GM23338 (cell line): ENCODE measurements at regions not wholly inside any gene's neighbourhood (a gene's known extent, or its start where the extent isn't known, plus 50 kb on each side); places are given as distances from the start of the nearest gene placed in this dataset.

Experiments
- ATAC-seq: fragments of 200-7000 bp; cut with Tn5 transposase; 3 replicates; pipeline ENCODE4 v1.9.1; 2020
- DNase-seq: peaks from one replicate; pipeline ENCODE4 v3.0.0-alpha.2; 2015; ENCODE audit warnings: low spot score
- H2AFZ ChIP-seq: fragments of 200-600 bp; sonication (generic); 2 replicates; pipeline ENCODE4 v1.8.0; 2016; ENCODE audit warnings: antibody characterized with exemption, mild to moderate bottlenecking, moderate library complexity
- H3F3A ChIP-seq: fragments of 200-600 bp; sonication (generic); replicated peaks from 2 replicates; pipeline ENCODE4 v1.8.0; 2017; ENCODE audit warnings: antibody characterized with exemption, mixed run types, low read depth
- H3K27ac ChIP-seq: fragments of 200-600 bp; sonication (generic); 2 replicates; pipeline ENCODE4 v1.6.1; 2016; ENCODE audit warnings: low read depth
- H3K27me3 ChIP-seq: fragments of 200-600 bp; sonication (generic); 2 replicates; pipeline ENCODE4 v1.8.0; 2016; ENCODE audit warnings: mild to moderate bottlenecking, mixed run types, moderate library complexity; ENCODE audit not compliant: insufficient read depth
- H3K36me3 ChIP-seq: fragments of 200-600 bp; sonication (generic); 2 replicates; pipeline ENCODE4 v1.8.0; 2016; ENCODE audit warnings: mild to moderate bottlenecking; ENCODE audit not compliant: insufficient read depth
- H3K4me1 ChIP-seq: fragments of 200-600 bp; sonication (generic); 2 replicates; pipeline ENCODE4 v1.8.0; 2016; ENCODE audit warnings: mild to moderate bottlenecking, moderate library complexity; ENCODE audit not compliant: insufficient read depth
- H3K4me2 ChIP-seq: fragments of 200-600 bp; sonication (generic); 2 replicates; pipeline ENCODE4 v1.7.1; 2017; ENCODE audit warnings: mixed run types
- H3K4me3 ChIP-seq: fragments of 200-600 bp; sonication (generic); 2 replicates; pipeline ENCODE4 v1.6.1; 2016; ENCODE audit warnings: mixed run types
- H3K79me2 ChIP-seq: fragments of 200-600 bp; sonication (generic); replicated peaks from 2 replicates; pipeline ENCODE4 v1.8.0; 2017; ENCODE audit warnings: mild to moderate bottlenecking; ENCODE audit not compliant: insufficient read depth
- H3K9me2 ChIP-seq: fragments of 200-600 bp; sonication (generic); 2 replicates; pipeline ENCODE4 v1.8.0; 2017; ENCODE audit not compliant: insufficient read depth
- H4K20me1 ChIP-seq: fragments of 200-600 bp; sonication (generic); replicated peaks from 2 replicates; pipeline ENCODE4 v1.8.0; 2017; ENCODE audit warnings: mild to moderate bottlenecking; ENCODE audit not compliant: insufficient read depth
- H3K27ac Mint-ChIP-seq: 2 replicates; pipeline ENCODE4 v1.8.0; 2020; ENCODE audit warnings: inconsistent platforms, mild to moderate bottlenecking, moderate library complexity, mixed read lengths
- H3K27me3 Mint-ChIP-seq: 3 replicates; pipeline ENCODE4 v1.8.0; 2022; ENCODE audit warnings: low read depth, mild to moderate bottlenecking, moderate library complexity, mixed read lengths, inconsistent platforms; ENCODE audit not compliant: insufficient read depth, poor library complexity
- H3K36me3 Mint-ChIP-seq: 3 replicates; pipeline ENCODE4 v1.8.0; 2021; ENCODE audit warnings: low read depth, mild to moderate bottlenecking, inconsistent platforms, moderate library complexity, mixed read lengths
- H3K4me1 Mint-ChIP-seq: 3 replicates; pipeline ENCODE4 v1.8.0; 2020; ENCODE audit warnings: mild to moderate bottlenecking, inconsistent platforms, mixed read lengths
- H3K4me3 Mint-ChIP-seq: 3 replicates; pipeline ENCODE4 v1.8.0; 2021; ENCODE audit warnings: moderate library complexity, mild to moderate bottlenecking, inconsistent platforms, mixed read lengths
- H3K9me3 Mint-ChIP-seq: 3 replicates; pipeline ENCODE4 v1.8.0; 2020; ENCODE audit warnings: moderate library complexity, mild to moderate bottlenecking, inconsistent platforms, mixed read lengths
- CREB1 ChIP-seq: fragments of 250-450 bp; sonication (Bioruptor Pico); IDR thresholded peaks from 2 replicates; pipeline ENCODE4 v1.5.0; 2020; ENCODE audit warnings: low read depth, mild to moderate bottlenecking, moderate library complexity
- EZH2 ChIP-seq: fragments of 200-600 bp; sonication (generic); IDR thresholded peaks from one replicate; pipeline ENCODE4 v1.8.0; 2017; ENCODE audit warnings: antibody characterized with exemption, mild to moderate bottlenecking, low read depth; ENCODE audit not compliant: unreplicated experiment
- EZH2phosphoT487 ChIP-seq: fragments of 200-600 bp; sonication (generic); IDR thresholded peaks from one replicate; pipeline ENCODE4 v1.8.1; 2018; ENCODE audit warnings: antibody characterized with exemption; ENCODE audit not compliant: unreplicated experiment
- JUNB ChIP-seq: IDR thresholded peaks from one replicate; pipeline ENCODE4 v1.6.1; 2016; ENCODE audit warnings: antibody characterized with exemption; ENCODE audit not compliant: unreplicated experiment
- NANOG ChIP-seq: IDR thresholded peaks from 2 replicates; pipeline ENCODE4 v1.6.1; 2016; ENCODE audit warnings: antibody characterized with exemption, borderline replicate concordance
- POLR2AphosphoS5 ChIP-seq: IDR thresholded peaks from 2 replicates; pipeline ENCODE4 v1.6.1; 2016; ENCODE audit warnings: antibody characterized with exemption, low read depth
- STAT1 ChIP-seq: IDR thresholded peaks from one replicate; pipeline ENCODE4 v1.6.1; 2016; ENCODE audit warnings: antibody characterized with exemption; ENCODE audit not compliant: unreplicated experiment
- ZNF114 ChIP-seq: fragments of 250-450 bp; sonication (Bioruptor Pico); IDR thresholded peaks from 2 replicates; pipeline ENCODE4 v1.5.0; 2020; ENCODE audit warnings: mild to moderate bottlenecking, moderate library complexity
- TF ChIP-seq, protein P1 (sequence below): IDR thresholded peaks from 2 replicates; pipeline ENCODE4 v1.6.1; 2016; ENCODE audit warnings: antibody characterized with exemption
- TF ChIP-seq, protein P2 (sequence below), 2 experiments: fragments of 200-600 bp in 1 of 2; sonication (generic) in 1 of 2; conservative IDR thresholded peaks; 2 replicates each; pipeline versions ENCODE4 v1.5.1 to v1.6.1; 2016 to 2017; ENCODE audit warnings: antibody characterized with exemption in 2 of 2, low read depth in 2 of 2, mild to moderate bottlenecking in 2 of 2, moderate library complexity in 1 of 2
- TF ChIP-seq, protein P3 (sequence below): IDR thresholded peaks from one replicate; pipeline ENCODE4 v1.6.1; 2018; ENCODE audit warnings: antibody characterized with exemption; ENCODE audit not compliant: unreplicated experiment
- TF ChIP-seq, protein P4 (sequence below): fragments of 250-450 bp; sonication (Bioruptor Pico); IDR thresholded peaks from 2 replicates; pipeline ENCODE4 v1.5.0; 2020; ENCODE audit warnings: mild to moderate bottlenecking, moderate library complexity

DNA sequence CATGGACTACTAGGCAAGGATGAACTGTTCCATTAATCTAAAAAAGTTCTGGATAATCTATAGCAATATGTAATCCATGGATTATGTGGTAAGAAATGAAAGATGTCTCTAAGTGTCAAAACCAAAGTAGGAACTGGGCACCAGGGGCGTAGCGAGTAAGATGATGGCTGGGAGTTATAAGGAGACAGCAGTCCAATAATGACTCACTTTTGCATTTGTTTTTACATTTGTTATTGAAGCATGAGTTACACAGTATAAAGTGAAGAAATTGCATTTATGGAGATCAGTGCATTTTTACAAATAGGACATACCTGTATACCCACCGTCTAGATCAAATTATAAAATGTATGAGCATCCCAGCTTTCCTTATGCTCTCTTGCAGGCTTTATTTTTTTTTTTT lies 878.5 kb upstream of the MAP3K7 start (continued):
- TF ChIP-seq STAT1 = no peak
- TF ChIP-seq, protein P1, sequence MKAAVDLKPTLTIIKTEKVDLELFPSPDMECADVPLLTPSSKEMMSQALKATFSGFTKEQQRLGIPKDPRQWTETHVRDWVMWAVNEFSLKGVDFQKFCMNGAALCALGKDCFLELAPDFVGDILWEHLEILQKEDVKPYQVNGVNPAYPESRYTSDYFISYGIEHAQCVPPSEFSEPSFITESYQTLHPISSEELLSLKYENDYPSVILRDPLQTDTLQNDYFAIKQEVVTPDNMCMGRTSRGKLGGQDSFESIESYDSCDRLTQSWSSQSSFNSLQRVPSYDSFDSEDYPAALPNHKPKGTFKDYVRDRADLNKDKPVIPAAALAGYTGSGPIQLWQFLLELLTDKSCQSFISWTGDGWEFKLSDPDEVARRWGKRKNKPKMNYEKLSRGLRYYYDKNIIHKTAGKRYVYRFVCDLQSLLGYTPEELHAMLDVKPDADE = no peak
- TF ChIP-seq EZH2phosphoT487 = no peak
- no peak for TF ChIP-seq JUNB

DNA sequence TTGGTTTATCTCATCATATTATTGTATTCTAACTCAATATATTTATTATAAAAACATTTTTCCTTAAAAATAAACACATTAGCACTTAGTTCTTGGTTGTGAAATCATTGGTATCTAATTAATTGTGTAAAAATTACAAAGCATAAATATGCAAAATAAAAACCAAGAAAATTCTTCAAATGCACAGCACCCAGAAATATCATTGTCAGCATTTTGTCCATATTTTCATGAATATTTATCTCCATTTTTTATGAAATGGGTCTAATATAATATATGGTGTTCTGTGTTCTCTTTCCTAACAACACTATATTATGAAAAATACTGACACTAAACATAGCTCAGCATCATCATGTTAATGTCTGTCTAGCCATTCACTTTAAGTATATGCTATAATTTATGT lies 877.8 kb upstream of the MAP3K7 start:
- Histone ChIP-seq H3K4me1 (no peaks in the 10 kb centered on the region), H3K27ac (no peak overlapping the region), H3K79me2 (no peaks in the 10 kb centered on the region), H3K36me3 (no peaks in the 10 kb centered on the region), H3F3A (no peaks in the 10 kb centered on the region), H3K4me2 (no peak overlapping the region), H2AFZ (no peak overlapping the region), H3K27me3 (no peaks in the 10 kb centered on the region), H4K20me1 (no peaks in the 10 kb centered on the region), H3K9me2 (no peaks in the 10 kb centered on the region), H3K4me3 (no peak overlapping the region)
- Mint-ChIP-seq H3K36me3 (no peaks in the 10 kb centered on the region), H3K27ac (no peak overlapping the region), H3K4me3 (no peak overlapping the region), H3K4me1 (no peaks in the 10 kb centered on the region), H3K27me3 (no peaks in the 10 kb centered on the region), H3K9me3 (no peaks in the 10 kb centered on the region)
- DNase-seq (no peak), ATAC-seq (no peak)
- TF ChIP-seq, protein P2, sequence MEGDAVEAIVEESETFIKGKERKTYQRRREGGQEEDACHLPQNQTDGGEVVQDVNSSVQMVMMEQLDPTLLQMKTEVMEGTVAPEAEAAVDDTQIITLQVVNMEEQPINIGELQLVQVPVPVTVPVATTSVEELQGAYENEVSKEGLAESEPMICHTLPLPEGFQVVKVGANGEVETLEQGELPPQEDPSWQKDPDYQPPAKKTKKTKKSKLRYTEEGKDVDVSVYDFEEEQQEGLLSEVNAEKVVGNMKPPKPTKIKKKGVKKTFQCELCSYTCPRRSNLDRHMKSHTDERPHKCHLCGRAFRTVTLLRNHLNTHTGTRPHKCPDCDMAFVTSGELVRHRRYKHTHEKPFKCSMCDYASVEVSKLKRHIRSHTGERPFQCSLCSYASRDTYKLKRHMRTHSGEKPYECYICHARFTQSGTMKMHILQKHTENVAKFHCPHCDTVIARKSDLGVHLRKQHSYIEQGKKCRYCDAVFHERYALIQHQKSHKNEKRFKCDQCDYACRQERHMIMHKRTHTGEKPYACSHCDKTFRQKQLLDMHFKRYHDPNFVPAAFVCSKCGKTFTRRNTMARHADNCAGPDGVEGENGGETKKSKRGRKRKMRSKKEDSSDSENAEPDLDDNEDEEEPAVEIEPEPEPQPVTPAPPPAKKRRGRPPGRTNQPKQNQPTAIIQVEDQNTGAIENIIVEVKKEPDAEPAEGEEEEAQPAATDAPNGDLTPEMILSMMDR (conservative IDR thresholded peaks at IDR 0.05; ENCODE audit: low read depth in 2 of 2) = no peak
- no peak for TF ChIP-seq ZNF114 (CRISPR knock-in tag)
- no peak for TF ChIP-seq NANOG
- TF ChIP-seq POLR2AphosphoS5 = no peak
- TF ChIP-seq, protein P3, sequence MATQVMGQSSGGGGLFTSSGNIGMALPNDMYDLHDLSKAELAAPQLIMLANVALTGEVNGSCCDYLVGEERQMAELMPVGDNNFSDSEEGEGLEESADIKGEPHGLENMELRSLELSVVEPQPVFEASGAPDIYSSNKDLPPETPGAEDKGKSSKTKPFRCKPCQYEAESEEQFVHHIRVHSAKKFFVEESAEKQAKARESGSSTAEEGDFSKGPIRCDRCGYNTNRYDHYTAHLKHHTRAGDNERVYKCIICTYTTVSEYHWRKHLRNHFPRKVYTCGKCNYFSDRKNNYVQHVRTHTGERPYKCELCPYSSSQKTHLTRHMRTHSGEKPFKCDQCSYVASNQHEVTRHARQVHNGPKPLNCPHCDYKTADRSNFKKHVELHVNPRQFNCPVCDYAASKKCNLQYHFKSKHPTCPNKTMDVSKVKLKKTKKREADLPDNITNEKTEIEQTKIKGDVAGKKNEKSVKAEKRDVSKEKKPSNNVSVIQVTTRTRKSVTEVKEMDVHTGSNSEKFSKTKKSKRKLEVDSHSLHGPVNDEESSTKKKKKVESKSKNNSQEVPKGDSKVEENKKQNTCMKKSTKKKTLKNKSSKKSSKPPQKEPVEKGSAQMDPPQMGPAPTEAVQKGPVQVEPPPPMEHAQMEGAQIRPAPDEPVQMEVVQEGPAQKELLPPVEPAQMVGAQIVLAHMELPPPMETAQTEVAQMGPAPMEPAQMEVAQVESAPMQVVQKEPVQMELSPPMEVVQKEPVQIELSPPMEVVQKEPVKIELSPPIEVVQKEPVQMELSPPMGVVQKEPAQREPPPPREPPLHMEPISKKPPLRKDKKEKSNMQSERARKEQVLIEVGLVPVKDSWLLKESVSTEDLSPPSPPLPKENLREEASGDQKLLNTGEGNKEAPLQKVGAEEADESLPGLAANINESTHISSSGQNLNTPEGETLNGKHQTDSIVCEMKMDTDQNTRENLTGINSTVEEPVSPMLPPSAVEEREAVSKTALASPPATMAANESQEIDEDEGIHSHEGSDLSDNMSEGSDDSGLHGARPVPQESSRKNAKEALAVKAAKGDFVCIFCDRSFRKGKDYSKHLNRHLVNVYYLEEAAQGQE = no peak
- no peak for TF ChIP-seq EZH2phosphoT487
- TF ChIP-seq JUNB = no peak
- TF ChIP-seq, protein P4, sequence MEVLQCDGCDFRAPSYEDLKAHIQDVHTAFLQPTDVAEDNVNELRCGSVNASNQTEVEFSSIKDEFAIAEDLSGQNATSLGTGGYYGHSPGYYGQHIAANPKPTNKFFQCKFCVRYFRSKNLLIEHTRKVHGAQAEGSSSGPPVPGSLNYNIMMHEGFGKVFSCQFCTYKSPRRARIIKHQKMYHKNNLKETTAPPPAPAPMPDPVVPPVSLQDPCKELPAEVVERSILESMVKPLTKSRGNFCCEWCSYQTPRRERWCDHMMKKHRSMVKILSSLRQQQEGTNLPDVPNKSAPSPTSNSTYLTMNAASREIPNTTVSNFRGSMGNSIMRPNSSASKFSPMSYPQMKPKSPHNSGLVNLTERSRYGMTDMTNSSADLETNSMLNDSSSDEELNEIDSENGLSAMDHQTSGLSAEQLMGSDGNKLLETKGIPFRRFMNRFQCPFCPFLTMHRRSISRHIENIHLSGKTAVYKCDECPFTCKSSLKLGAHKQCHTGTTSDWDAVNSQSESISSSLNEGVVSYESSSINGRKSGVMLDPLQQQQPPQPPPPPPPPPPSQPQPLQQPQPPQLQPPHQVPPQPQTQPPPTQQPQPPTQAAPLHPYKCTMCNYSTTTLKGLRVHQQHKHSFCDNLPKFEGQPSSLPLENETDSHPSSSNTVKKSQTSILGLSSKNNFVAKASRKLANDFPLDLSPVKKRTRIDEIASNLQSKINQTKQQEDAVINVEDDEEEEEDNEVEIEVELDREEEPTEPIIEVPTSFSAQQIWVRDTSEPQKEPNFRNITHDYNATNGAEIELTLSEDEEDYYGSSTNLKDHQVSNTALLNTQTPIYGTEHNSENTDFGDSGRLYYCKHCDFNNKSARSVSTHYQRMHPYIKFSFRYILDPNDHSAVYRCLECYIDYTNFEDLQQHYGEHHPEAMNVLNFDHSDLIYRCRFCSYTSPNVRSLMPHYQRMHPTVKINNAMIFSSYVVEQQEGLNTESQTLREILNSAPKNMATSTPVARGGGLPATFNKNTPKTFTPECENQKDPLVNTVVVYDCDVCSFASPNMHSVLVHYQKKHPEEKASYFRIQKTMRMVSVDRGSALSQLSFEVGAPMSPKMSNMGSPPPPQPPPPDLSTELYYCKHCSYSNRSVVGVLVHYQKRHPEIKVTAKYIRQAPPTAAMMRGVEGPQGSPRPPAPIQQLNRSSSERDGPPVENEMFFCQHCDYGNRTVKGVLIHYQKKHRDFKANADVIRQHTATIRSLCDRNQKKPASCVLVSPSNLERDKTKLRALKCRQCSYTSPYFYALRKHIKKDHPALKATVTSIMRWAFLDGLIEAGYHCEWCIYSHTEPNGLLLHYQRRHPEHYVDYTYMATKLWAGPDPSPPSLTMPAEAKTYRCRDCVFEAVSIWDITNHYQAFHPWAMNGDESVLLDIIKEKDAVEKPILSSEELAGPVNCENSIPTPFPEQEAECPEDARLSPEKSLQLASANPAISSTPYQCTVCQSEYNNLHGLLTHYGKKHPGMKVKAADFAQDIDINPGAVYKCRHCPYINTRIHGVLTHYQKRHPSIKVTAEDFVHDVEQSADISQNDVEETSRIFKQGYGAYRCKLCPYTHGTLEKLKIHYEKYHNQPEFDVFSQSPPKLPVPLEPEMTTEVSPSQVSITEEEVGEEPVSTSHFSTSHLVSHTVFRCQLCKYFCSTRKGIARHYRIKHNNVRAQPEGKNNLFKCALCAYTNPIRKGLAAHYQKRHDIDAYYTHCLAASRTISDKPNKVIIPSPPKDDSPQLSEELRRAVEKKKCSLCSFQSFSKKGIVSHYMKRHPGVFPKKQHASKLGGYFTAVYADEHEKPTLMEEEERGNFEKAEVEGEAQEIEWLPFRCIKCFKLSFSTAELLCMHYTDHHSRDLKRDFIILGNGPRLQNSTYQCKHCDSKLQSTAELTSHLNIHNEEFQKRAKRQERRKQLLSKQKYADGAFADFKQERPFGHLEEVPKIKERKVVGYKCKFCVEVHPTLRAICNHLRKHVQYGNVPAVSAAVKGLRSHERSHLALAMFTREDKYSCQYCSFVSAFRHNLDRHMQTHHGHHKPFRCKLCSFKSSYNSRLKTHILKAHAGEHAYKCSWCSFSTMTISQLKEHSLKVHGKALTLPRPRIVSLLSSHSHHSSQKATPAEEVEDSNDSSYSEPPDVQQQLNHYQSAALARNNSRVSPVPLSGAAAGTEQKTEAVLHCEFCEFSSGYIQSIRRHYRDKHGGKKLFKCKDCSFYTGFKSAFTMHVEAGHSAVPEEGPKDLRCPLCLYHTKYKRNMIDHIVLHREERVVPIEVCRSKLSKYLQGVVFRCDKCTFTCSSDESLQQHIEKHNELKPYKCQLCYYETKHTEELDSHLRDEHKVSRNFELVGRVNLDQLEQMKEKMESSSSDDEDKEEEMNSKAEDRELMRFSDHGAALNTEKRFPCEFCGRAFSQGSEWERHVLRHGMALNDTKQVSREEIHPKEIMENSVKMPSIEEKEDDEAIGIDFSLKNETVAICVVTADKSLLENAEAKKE (CRISPR knock-in tag) = no peak
- TF ChIP-seq STAT1 = no peak
- TF ChIP-seq, protein P1 = no peak
- TF ChIP-seq CREB1 (CRISPR knock-in tag) = no peak
- no peak for TF ChIP-seq EZH2
